Heart right ventricle (tissue), 16 donors: ENCODE measurements at regions not wholly inside any gene's neighbourhood (a gene's known extent, or its start where the extent isn't known, plus 50 kb on each side); places are given as distances from the start of the nearest gene placed in this dataset.

Experiments used
- ATAC-seq, 8 donors: fragments of 200-7000 bp; cut with Tn5 transposase; one replicate each; pipeline ENCODE4 v1.9.1; 2020; ENCODE audit warnings: mild to moderate bottlenecking in 8 of 8, moderate library complexity in 8 of 8, moderate number of reproducible peaks in 1 of 8
- DNase-seq, 2 donors: peaks; one replicate each; pipeline ENCODE4 v3.0.0-alpha.2; 2020
- H3K27ac ChIP-seq, 10 donors: fragments of 200-600 bp; sonication (generic) in 2 of 10; one replicate each; pipeline versions ENCODE4 v1.5.0 to v1.8.0; 2020 to 2022; ENCODE audit warnings: mild to moderate bottlenecking in 3 of 10
- H3K27me3 ChIP-seq, 7 donors: fragments of 200-600 bp; one replicate each; pipeline ENCODE4 v1.8.0; 2021 to 2022; ENCODE audit warnings: mild to moderate bottlenecking in 2 of 7
- H3K36me3 ChIP-seq, 9 donors: fragments of 200-600 bp; sonication (generic) in 1 of 9; one replicate each; pipeline versions ENCODE4 v1.5.0 to v1.8.0; 2020 to 2022; ENCODE audit warnings: mild to moderate bottlenecking in 2 of 9
- H3K4me1 ChIP-seq, 9 donors: fragments of 200-600 bp; sonication (generic) in 1 of 9; one replicate each; pipeline versions ENCODE4 v1.5.0 to v1.8.0; 2020 to 2022; ENCODE audit warnings: mild to moderate bottlenecking in 4 of 9
- H3K4me3 ChIP-seq, 10 donors: fragments of 200-600 bp; sonication (generic) in 2 of 10; one replicate each; pipeline versions ENCODE4 v1.5.0 to v1.8.0; 2020 to 2022; ENCODE audit warnings: mild to moderate bottlenecking in 7 of 10, moderate library complexity in 2 of 10
- H3K9me3 ChIP-seq, 11 donors: fragments of 200-600 bp in 10 of 11; sonication (generic) in 2 of 11; one replicate each; pipeline versions ENCODE4 v1.5.0 to v1.8.0; 2013 to 2022; ENCODE audit warnings: mild to moderate bottlenecking in 2 of 11, control low read depth in 1 of 11, moderate library complexity in 1 of 11
- WGBS, 2 donors: extraction: QIAGEN DNeasy Blood & Tissue Kit; methylation state at CpG; one replicate each; pipeline ENCODE4 v1.1.7; 2013; ENCODE audit warnings: inconsistent platforms in 1 of 2; 5-methylcytosine and 5-hydroxymethylcytosine counted together
- intact Hi-C, 10 donors: fragments of 100-400 bp; cut with DNase I; formaldehyde crosslinking; loops; one replicate each; pipeline versions ENCODE4 v1.11.1 to v1.14.2; 2022
- TF ChIP-seq, protein P1 (sequence below), 9 donors: fragments of 200-600 bp; sonication (generic) in 2 of 9; IDR thresholded peaks; one replicate each; pipeline versions ENCODE4 v1.5.0 to v1.8.0; 2021 to 2022; ENCODE audit warnings: antibody characterized with exemption in 9 of 9, mild to moderate bottlenecking in 5 of 9, moderate library complexity in 1 of 9
- donor health status: Arrhythmogenic right ventricular cardiomyopathy.
- donor health status: ischemic (EF 13 %, LVEDD 7.1; RV severe dilation, severe dysfunction).
- donor health status: healthy with polysubstance abuse.
- donor health status: DM: no; HTN: yes; CAD: no.
- donor health status: DM: no; HTN: no; CAD: no.
- donor health status: ischemic (EF 25% LVEDD 6.9; RV normal size, moderate dysfunction).
- donor health status: ischemic (EF 25% LVEDD 5.7; RV mildly dilated, moderate dysfunction).
- donor health status: healthy.
- donor health status: DM: yes; HTN: yes; CAD: no.
- donor health status: Ischemic cardiomyopathy.
- donor health status: ischemic (EF 35%, LVEDD 5.7; RV mildly dilated, moderate dysfunction).
- donor health status: nonischemic (EF 11% LVEDD 7.7; RV severe dilation, severe dysfunction).
- donor health status: DM: yes; HTN: yes; CAD: no.
- donor health status: PGD.
- donor health status: ischemic (EF 29% LVEDD 5.4; RV normal size, mild dysfunction).
- donor health status: nonischemic (EF 23%, LVEDD 6.1; RV moderate dilation, normal function).

DNA sequence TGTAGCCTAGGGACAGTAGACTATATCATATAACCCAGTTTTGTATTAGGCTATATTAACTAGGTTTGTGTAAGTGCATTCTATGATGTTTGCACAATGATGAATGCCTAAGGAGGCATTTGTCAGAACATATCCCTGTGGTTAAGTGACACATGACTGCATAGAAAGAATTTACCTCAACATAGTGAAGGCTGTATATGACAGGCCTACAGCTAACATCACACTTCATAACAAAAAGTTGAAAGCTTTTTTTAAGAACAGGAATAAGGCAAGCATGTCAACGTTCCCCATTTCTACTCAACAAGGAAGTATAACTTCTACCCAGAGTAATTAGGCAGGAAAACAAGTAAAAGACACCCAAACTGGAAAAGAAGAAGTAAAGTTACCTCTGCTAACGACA, 165.9 kb upstream of the NDST4 start:
- WGBS, 2 donors: 52 to 59% methylated on average over 2 of the region's 2 CpGs
- no peak for DNase-seq
- TF ChIP-seq, protein P1, sequence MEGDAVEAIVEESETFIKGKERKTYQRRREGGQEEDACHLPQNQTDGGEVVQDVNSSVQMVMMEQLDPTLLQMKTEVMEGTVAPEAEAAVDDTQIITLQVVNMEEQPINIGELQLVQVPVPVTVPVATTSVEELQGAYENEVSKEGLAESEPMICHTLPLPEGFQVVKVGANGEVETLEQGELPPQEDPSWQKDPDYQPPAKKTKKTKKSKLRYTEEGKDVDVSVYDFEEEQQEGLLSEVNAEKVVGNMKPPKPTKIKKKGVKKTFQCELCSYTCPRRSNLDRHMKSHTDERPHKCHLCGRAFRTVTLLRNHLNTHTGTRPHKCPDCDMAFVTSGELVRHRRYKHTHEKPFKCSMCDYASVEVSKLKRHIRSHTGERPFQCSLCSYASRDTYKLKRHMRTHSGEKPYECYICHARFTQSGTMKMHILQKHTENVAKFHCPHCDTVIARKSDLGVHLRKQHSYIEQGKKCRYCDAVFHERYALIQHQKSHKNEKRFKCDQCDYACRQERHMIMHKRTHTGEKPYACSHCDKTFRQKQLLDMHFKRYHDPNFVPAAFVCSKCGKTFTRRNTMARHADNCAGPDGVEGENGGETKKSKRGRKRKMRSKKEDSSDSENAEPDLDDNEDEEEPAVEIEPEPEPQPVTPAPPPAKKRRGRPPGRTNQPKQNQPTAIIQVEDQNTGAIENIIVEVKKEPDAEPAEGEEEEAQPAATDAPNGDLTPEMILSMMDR (IDR thresholded peaks at IDR 0.05): no peak

GRCh38 chr4:115278830-115279229, 165.4 kb upstream of the NDST4 start:
- H3K9me3 ChIP-seq: peaks cover 0 to 2% (median 0%) of the 10 kb centered on the region in 11 donors
- H3K4me3 ChIP-seq: no peak overlapping the region
- TF ChIP-seq, protein P1 (IDR thresholded peaks at IDR 0.05): no peak
- WGBS, 2 donors: 79 to 86% methylated on average over 1 of the region's 1 CpG
- no peak for DNase-seq
- no peak for ATAC-seq
- peaks cover 0 to 6% (median 0%) of the 10 kb centered on the region in 9 donors for H3K4me1 ChIP-seq
- H3K36me3 ChIP-seq: no peaks in the 10 kb centered on the region
- H3K27me3 ChIP-seq: no peaks in the 10 kb centered on the region
- intact Hi-C loops: no loop called here
- H3K27ac ChIP-seq: no peak overlapping the region

More for the DNA sequence above, 165.9 kb upstream of the NDST4 start:
- peaks cover 0 to 6% (median 0%) of the 10 kb centered on the region in 9 donors for H3K4me1 ChIP-seq
- no peak overlapping the region for H3K27ac ChIP-seq
- ATAC-seq: no peak
- H3K27me3 ChIP-seq: no peaks in the 10 kb centered on the region
- H3K4me3 ChIP-seq: no peak overlapping the region
- intact Hi-C loops: no loop called here
- no peaks in the 10 kb centered on the region for H3K36me3 ChIP-seq
- H3K9me3 ChIP-seq: peaks cover 0 to 2% (median 0%) of the 10 kb centered on the region in 11 donors

DNA sequence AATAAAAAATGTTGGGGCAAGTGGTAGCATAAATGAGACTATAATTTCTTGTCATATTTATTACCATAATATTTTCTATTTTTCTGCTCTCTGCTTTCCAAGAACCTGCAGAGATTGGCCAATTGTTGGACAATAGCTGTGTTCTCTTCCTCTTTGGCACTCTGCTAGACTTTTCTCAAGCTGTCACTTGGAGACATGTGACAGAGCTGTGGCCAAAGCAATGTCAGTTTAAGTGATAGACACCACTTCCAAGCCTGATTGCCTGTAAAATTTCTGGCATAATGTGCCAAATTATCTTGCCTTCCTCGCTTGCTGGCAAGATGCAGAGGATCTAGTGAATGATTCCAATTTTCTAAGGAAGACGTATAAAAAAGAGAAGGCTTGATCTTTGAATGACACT, 162.2 kb upstream of the NDST4 start:
- Histone ChIP-seq H3K9me3 (no peaks in the 10 kb centered on the region), H3K27me3 (no peaks in the 10 kb centered on the region), H3K27ac (no peak overlapping the region), H3K4me1 (peaks cover 0 to 6% (median 0%) of the 10 kb centered on the region in 9 donors), H3K4me3 (no peak overlapping the region), H3K36me3 (no peaks in the 10 kb centered on the region)
- TF ChIP-seq, protein P1 (IDR thresholded peaks at IDR 0.05): no peak
- ATAC-seq (no peak), DNase-seq (no peak)
- WGBS, 2 donors: 50 to 57% methylated on average over 2 of the region's 2 CpGs
- intact Hi-C loops: no loop called here

DNA sequence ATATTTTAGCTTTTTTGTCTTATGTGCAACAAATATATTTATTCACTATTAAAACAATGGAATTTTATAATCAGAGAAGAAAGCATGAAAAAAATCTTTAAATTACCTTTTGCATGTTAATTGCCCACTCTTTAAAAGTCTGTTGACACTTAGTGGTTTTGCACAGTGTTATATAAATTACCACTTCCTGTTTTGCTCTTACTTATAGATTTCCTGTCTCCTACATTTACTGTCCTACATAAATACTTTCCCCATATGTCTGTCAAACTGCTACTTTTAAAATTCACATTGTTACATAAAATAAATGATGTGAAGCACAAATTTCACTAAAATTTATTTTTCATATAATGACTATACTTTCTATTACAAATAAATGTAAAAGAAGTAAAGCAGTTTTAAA, 161.1 kb upstream of the NDST4 start:
- TF ChIP-seq, protein P1 (IDR thresholded peaks at IDR 0.05): no peak
- H3K27me3 ChIP-seq: no peaks in the 10 kb centered on the region
- peaks cover 0 to 6% (median 0%) of the 10 kb centered on the region in 9 donors for H3K4me1 ChIP-seq
- H3K27ac ChIP-seq: no peak overlapping the region
- intact Hi-C loops: no loop called here
- no peaks in the 10 kb centered on the region for H3K9me3 ChIP-seq
- H3K36me3 ChIP-seq: no peaks in the 10 kb centered on the region
- no peak for ATAC-seq
- DNase-seq: no peak
- H3K4me3 ChIP-seq: no peak overlapping the region
